Hepatocyte (in vitro differentiated cells): ENCODE measurements at regions not wholly inside any gene's neighbourhood (a gene's known extent, or its start where the extent isn't known, plus 50 kb on each side); places are given as distances from the start of the nearest gene placed in this dataset.

Experiments used
- DNase-seq: peaks from one replicate; pipeline ENCODE4 v3.0.0-alpha.2; 2016; ENCODE audit warnings: low spot score
- H2AFZ ChIP-seq: fragments of 200-600 bp; sonication (generic); 2 replicates; pipeline ENCODE4 v1.6.0; 2016; ENCODE audit warnings: antibody characterized with exemption, mild to moderate bottlenecking
- H3K27ac ChIP-seq: fragments of 200-600 bp; sonication (generic); 2 replicates; pipeline ENCODE4 v1.5.1; 2016; ENCODE audit warnings: mild to moderate bottlenecking
- H3K27me3 ChIP-seq: fragments of 200-600 bp; sonication (generic); 2 replicates; pipeline ENCODE4 v1.6.1; 2016
- H3K36me3 ChIP-seq: fragments of 200-600 bp; sonication (generic); replicated peaks from 2 replicates; pipeline ENCODE4 v1.5.1; 2016; ENCODE audit warnings: low read depth; ENCODE audit not compliant: insufficient read depth
- H3K4me1 ChIP-seq: fragments of 200-600 bp; sonication (generic); 2 replicates; pipeline ENCODE4 v1.5.1; 2016; ENCODE audit warnings: mild to moderate bottlenecking, moderate library complexity; ENCODE audit not compliant: insufficient read depth
- H3K4me2 ChIP-seq: fragments of 200-600 bp; sonication (generic); 2 replicates; pipeline ENCODE4 v1.6.0; 2016
- H3K4me3 ChIP-seq: fragments of 200-600 bp; sonication (generic); 2 replicates; pipeline ENCODE4 v1.5.1; 2016; ENCODE audit warnings: mild to moderate bottlenecking
- H3K79me2 ChIP-seq: fragments of 200-600 bp; sonication (generic); 2 replicates; pipeline ENCODE4 v1.6.0; 2017; ENCODE audit warnings: mild to moderate bottlenecking
- H3K9me2 ChIP-seq: fragments of 200-600 bp; sonication (generic); replicated peaks from 2 replicates; pipeline ENCODE4 v1.6.0; 2017; ENCODE audit warnings: mild to moderate bottlenecking; ENCODE audit not compliant: insufficient read depth
- H3K9me3 ChIP-seq: fragments of 200-600 bp; sonication (generic); 2 replicates; pipeline ENCODE4 v1.5.1; 2016; ENCODE audit warnings: low read depth, mild to moderate bottlenecking
- H4K20me1 ChIP-seq: fragments of 200-600 bp; sonication (generic); 2 replicates; pipeline ENCODE4 v1.6.0; 2016; ENCODE audit warnings: mild to moderate bottlenecking; ENCODE audit not compliant: insufficient read depth, poor library complexity, severe bottlenecking
- CTCF ChIP-seq: fragments of 200-600 bp; sonication (generic); IDR thresholded peaks from 2 replicates; pipeline ENCODE4 v1.5.1; 2016; ENCODE audit warnings: antibody characterized with exemption, mild to moderate bottlenecking; ENCODE audit not compliant: poor library complexity
- EZH2phosphoT487 ChIP-seq: fragments of 200-600 bp; sonication (generic); IDR thresholded peaks from one replicate; pipeline ENCODE4 v1.6.1; 2018; ENCODE audit warnings: antibody characterized with exemption, mild to moderate bottlenecking, low read depth, moderate library complexity; ENCODE audit not compliant: unreplicated experiment, severe bottlenecking
- WGBS: methylation state at CpG from one replicate; pipeline ENCODE4 v1.1.6; 2016; ENCODE audit warnings: low lambda C conversion rate; ENCODE audit errors: missing lambda C conversion rate; 5-methylcytosine and 5-hydroxymethylcytosine counted together

GRCh38 chr2:109736177-109736827 is 57.8 kb upstream of the RGPD5 start:
- peak; percentile 69 for DNase-seq
- 54% methylated on average over 15 of the region's 15 CpGs for WGBS

More at GRCh38 chr2:109736177-109736827, 57.8 kb upstream of the RGPD5 start:
- H3K79me2 ChIP-seq: no peaks in the 10 kb centered on the region
- H3K4me1 ChIP-seq: no peaks in the 10 kb centered on the region
- TF ChIP-seq CTCF (peak; percentile 87), EZH2phosphoT487 (no peak)
- H3K27ac ChIP-seq: no peak overlapping the region
- H3K4me3 ChIP-seq: no peak overlapping the region
- H3K9me2 ChIP-seq: no peaks in the 10 kb centered on the region
- no peak overlapping the region for H3K4me2 ChIP-seq
- no peaks in the 10 kb centered on the region for H3K9me3 ChIP-seq
- no peaks in the 10 kb centered on the region for H4K20me1 ChIP-seq
- H3K27me3 ChIP-seq: no peaks in the 10 kb centered on the region
- H2AFZ ChIP-seq: no peak overlapping the region
- H3K36me3 ChIP-seq: no peaks in the 10 kb centered on the region
